DND-41 (cell line): ENCODE measurements at regions not wholly inside any gene's neighbourhood (a gene's known extent, or its start where the extent isn't known, plus 50 kb on each side); places are given as distances from the start of the nearest gene placed in this dataset.

Experiments used
- ATAC-seq: fragments of 200-7000 bp; cut with Tn5 transposase; 3 replicates; pipeline ENCODE4 v1.9.1; 2021; ENCODE audit warnings: low read depth; ENCODE audit not compliant: insufficient read depth
- DNase-seq: peaks from one replicate; pipeline ENCODE4 v3.0.0-alpha.2; 2020
- H2AFZ ChIP-seq: 2 replicates; pipeline ENCODE4 v1.6.0; 2012; ENCODE audit warnings: low read depth, low read length
- H3K27ac ChIP-seq: 2 replicates; pipeline ENCODE4 v1.5.1; 2012; ENCODE audit warnings: low read length, inconsistent platforms
- H3K27me3 ChIP-seq: fragments of 200-600 bp; sonication (generic); 2 replicates; pipeline ENCODE4 v1.6.0; 2012; ENCODE audit warnings: low read length, mild to moderate bottlenecking, inconsistent platforms; ENCODE audit not compliant: insufficient read depth, poor library complexity
- H3K36me3 ChIP-seq: 2 replicates; pipeline ENCODE4 v1.5.1; 2012; ENCODE audit warnings: low read length, inconsistent platforms; ENCODE audit not compliant: insufficient read depth
- H3K4me1 ChIP-seq: 2 replicates; pipeline ENCODE4 v1.5.1; 2012; ENCODE audit warnings: mild to moderate bottlenecking, low read length; ENCODE audit not compliant: insufficient read depth
- H3K4me2 ChIP-seq: 2 replicates; pipeline ENCODE4 v1.6.0; 2012; ENCODE audit warnings: mild to moderate bottlenecking, moderate library complexity, low read length, inconsistent platforms; ENCODE audit not compliant: insufficient read depth
- H3K4me3 ChIP-seq, 2 experiments: fragments of 200-600 bp in 1 of 2; shearing (Covaris generic) in 1 of 2; 2 replicates each; pipeline ENCODE4 v1.5.1; 2012 to 2016; ENCODE audit warnings: inconsistent platforms in 2 of 2, low read length in 2 of 2, mild to moderate bottlenecking in 2 of 2, low read depth in 1 of 2, moderate library complexity in 1 of 2
- H3K79me2 ChIP-seq: 2 replicates; pipeline ENCODE4 v1.6.0; 2012; ENCODE audit warnings: low read length, inconsistent platforms; ENCODE audit not compliant: insufficient read depth
- H3K9ac ChIP-seq: 2 replicates; pipeline ENCODE4 v1.6.0; 2012; ENCODE audit warnings: low read depth, mild to moderate bottlenecking, inconsistent platforms, low read length, moderate library complexity
- H3K9me3 ChIP-seq: 2 replicates; pipeline ENCODE4 v1.5.1; 2012; ENCODE audit warnings: low read length, moderate library complexity, mild to moderate bottlenecking, inconsistent platforms; ENCODE audit not compliant: insufficient read depth, severe bottlenecking
- H4K20me1 ChIP-seq: 2 replicates; pipeline ENCODE4 v1.6.0; 2012; ENCODE audit warnings: low read length; ENCODE audit not compliant: insufficient read depth
- EZH2 ChIP-seq: IDR thresholded peaks from 3 replicates; pipeline ENCODE4 v1.6.1; 2012; ENCODE audit warnings: borderline replicate concordance, low read depth, mild to moderate bottlenecking, moderate library complexity, low read length, inconsistent platforms; ENCODE audit not compliant: severe bottlenecking
- TF ChIP-seq, protein P1 (sequence below): IDR thresholded peaks from 2 replicates; pipeline ENCODE4 v1.5.1; 2012; ENCODE audit warnings: borderline replicate concordance, low read length, moderate library complexity, mild to moderate bottlenecking; ENCODE audit not compliant: poor library complexity, severe bottlenecking; ENCODE audit errors: extremely low read depth

DNA sequence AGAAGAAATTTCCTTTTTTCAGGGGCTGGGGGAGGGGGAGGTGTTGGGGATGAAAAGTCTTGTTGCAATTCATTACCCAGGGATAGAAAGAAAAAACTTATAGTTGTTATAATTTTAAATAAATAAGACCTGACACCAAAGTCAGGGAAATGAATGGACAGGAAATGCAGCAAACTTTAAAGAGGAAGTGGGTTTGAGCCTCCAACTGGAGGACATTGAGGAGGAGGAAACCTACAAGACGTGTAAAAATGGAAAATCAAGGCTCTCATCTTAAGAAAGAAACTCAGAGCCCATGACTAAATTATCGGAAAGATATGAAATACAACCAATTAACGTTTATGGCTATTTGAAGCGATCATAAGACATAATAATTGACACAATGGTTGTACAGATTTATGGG lies 54.4 kb downstream of the NIBAN1 start:
- Histone ChIP-seq H3K9me3 (no peaks in the 10 kb centered on the region), H3K4me3 (no peak overlapping the region), H3K4me2 (no peak overlapping the region), H3K9ac (no peak overlapping the region), H4K20me1 (no peaks in the 10 kb centered on the region), H3K36me3 (no peaks in the 10 kb centered on the region), H3K4me1 (no peaks in the 10 kb centered on the region), H3K27me3 (no peaks in the 10 kb centered on the region), H3K79me2 (no peaks in the 10 kb centered on the region), H3K27ac (no peak overlapping the region), H2AFZ (no peak overlapping the region)
- TF ChIP-seq, protein P1, sequence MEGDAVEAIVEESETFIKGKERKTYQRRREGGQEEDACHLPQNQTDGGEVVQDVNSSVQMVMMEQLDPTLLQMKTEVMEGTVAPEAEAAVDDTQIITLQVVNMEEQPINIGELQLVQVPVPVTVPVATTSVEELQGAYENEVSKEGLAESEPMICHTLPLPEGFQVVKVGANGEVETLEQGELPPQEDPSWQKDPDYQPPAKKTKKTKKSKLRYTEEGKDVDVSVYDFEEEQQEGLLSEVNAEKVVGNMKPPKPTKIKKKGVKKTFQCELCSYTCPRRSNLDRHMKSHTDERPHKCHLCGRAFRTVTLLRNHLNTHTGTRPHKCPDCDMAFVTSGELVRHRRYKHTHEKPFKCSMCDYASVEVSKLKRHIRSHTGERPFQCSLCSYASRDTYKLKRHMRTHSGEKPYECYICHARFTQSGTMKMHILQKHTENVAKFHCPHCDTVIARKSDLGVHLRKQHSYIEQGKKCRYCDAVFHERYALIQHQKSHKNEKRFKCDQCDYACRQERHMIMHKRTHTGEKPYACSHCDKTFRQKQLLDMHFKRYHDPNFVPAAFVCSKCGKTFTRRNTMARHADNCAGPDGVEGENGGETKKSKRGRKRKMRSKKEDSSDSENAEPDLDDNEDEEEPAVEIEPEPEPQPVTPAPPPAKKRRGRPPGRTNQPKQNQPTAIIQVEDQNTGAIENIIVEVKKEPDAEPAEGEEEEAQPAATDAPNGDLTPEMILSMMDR: no peak
- no peak for TF ChIP-seq EZH2
- no peak for ATAC-seq
- no peak for DNase-seq

DNA sequence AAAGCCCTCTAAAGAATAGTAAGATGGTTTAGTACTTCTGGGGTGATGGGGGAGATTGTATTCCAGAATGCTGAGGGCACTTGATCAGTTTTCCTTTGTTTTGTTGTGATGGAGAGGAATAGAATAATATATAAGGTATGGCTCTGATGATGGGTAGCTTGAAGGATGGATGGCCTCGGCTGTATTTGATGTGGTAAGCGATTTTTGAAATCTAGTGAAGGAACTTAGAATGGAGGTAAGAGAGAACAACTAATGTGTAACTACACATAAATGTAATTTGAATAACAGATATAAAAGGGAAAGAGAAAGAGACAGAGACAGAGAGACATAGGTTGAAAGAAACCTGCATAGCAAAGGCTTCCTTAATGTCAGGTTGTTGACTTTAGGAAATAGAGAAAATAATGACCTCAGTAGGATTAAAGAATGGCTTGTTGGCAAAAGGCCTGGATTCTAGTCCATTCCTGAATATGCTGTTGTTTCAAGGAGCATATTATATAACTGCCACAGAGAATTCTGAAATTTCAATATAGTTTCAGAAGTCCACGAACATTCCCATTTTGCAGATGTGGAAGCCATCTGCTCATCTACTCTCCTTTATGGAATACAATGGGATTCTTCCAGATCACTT lies 58.7 kb downstream of the NIBAN1 start:
- H3K9ac ChIP-seq: no peak overlapping the region
- no peaks in the 10 kb centered on the region for H3K4me1 ChIP-seq
- H3K4me3 ChIP-seq: no peak overlapping the region
- H3K36me3 ChIP-seq: no peaks in the 10 kb centered on the region
- H3K79me2 ChIP-seq: no peaks in the 10 kb centered on the region
- TF ChIP-seq, protein P1: no peak
- no peak for TF ChIP-seq EZH2
- H3K4me2 ChIP-seq: no peak overlapping the region
- ATAC-seq (no peak), DNase-seq (no peak)
- no peak overlapping the region for H3K27ac ChIP-seq
- no peaks in the 10 kb centered on the region for H3K27me3 ChIP-seq
- H4K20me1 ChIP-seq: no peaks in the 10 kb centered on the region
- H3K9me3 ChIP-seq: no peaks in the 10 kb centered on the region
- H2AFZ ChIP-seq: no peak overlapping the region

DNA sequence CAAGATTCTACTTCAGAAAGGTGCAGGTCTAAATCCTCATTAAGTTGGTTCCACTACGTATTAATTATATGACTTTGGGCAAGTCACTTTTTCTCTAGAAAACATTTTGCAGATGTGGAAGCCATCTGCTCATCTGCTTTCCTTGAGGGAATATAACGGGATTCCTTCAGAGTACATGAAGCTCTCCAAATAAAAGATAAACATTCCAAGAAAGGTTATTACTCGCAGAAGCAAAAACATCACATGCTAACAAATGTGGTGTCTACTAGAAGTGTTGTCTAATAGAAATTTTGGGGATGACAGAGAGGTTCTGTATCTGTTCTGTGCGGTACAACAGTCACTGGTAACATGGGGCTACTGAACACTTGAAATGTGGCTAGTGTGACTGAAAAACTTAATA lies 60.2 kb downstream of the NIBAN1 start:
- H3K4me2 ChIP-seq: no peak overlapping the region
- H3K36me3 ChIP-seq: no peaks in the 10 kb centered on the region
- no peak overlapping the region for H2AFZ ChIP-seq
- H3K79me2 ChIP-seq: no peaks in the 10 kb centered on the region
- no peaks in the 10 kb centered on the region for H3K4me1 ChIP-seq
- H3K4me3 ChIP-seq: no peak overlapping the region
- no peak for TF ChIP-seq EZH2
- TF ChIP-seq, protein P1: no peak
- H3K27ac ChIP-seq: no peak overlapping the region
- no peaks in the 10 kb centered on the region for H4K20me1 ChIP-seq
- DNase-seq (no peak), ATAC-seq (no peak)
- H3K9ac ChIP-seq: no peak overlapping the region
- no peaks in the 10 kb centered on the region for H3K9me3 ChIP-seq
- H3K27me3 ChIP-seq: no peaks in the 10 kb centered on the region

DNA sequence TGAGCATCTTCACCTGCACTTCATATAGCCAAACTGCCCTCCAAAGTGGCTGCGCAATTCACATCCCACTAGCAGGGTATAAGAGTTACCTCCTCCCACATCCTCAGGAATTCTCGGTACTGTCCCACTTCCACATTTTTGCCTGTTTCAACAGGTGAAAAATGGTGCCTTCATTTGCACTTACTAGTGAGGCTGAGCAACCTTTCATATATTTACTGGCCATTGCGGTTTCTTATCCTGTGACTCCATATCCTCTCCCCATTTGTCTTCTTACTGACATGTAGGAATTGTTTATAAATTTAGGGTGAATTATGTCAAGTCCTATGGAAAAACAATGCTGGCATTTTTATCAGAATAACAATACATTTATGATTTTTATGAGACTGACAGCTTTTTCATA lies 61.9 kb downstream of the NIBAN1 start:
- Histone ChIP-seq H3K4me2 (no peak overlapping the region), H3K27ac (no peak overlapping the region), H4K20me1 (no peaks in the 10 kb centered on the region), H3K9ac (no peak overlapping the region), H3K27me3 (no peaks in the 10 kb centered on the region), H3K4me3 (no peak overlapping the region), H3K9me3 (no peaks in the 10 kb centered on the region), H3K36me3 (no peaks in the 10 kb centered on the region), H3K4me1 (no peaks in the 10 kb centered on the region), H3K79me2 (no peaks in the 10 kb centered on the region), H2AFZ (no peak overlapping the region)
- no peak for TF ChIP-seq EZH2
- TF ChIP-seq, protein P1: no peak
- DNase-seq (no peak), ATAC-seq (no peak)
